GM19397 (cell line): ENCODE measurements at regions not wholly inside any gene's neighbourhood (a gene's known extent, or its start where the extent isn't known, plus 50 kb on each side); places are given as distances from the start of the nearest gene placed in this dataset.

Source experiments
- ATAC-seq: cut with Tn5 transposase; IDR thresholded peaks from one replicate; pipeline ENCODE4 v1.9.1; 2021; ENCODE audit warnings: mild to moderate bottlenecking, moderate library complexity; ENCODE audit not compliant: unreplicated experiment

DNA sequence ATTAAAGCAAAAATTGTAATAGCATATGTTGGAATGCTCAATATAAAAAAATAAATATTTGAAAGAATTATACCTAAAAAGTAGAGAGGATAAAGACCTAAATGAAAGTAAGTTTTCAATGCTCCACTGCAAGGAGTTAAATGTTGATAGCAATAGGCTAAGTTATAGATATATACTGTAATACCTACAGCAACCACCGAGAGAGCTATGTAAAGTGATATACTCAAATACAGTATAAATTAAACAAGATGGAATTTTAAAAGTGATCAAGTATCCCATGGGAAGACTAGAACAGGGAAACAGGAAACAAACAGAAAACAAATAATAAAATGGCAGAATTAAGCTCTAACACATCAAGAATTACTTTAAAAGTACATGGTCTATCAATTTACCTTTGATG, 73.9 kb downstream of the CASP3 start:
- ATAC-seq, result no peak

DNA sequence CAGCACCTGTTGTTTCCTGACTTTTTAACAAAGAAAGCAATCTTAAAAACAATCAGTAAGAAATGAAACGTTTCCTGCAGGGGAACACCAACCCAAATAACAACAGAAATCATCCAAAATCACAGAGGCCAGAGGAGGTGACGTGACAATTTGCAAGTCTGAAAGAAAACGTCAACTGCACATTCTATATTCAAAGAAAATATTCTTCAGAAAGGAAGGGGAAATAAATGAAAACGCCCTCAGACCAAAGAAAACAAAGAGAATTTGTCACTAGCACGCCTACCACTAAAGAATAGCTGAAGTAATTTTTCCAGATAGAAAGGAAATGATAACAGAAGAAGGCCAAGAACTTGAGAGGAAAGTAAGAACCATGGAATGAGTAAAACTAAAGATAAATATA, 74.4 kb downstream of the CASP3 start:
- ATAC-seq, result no peak

DNA sequence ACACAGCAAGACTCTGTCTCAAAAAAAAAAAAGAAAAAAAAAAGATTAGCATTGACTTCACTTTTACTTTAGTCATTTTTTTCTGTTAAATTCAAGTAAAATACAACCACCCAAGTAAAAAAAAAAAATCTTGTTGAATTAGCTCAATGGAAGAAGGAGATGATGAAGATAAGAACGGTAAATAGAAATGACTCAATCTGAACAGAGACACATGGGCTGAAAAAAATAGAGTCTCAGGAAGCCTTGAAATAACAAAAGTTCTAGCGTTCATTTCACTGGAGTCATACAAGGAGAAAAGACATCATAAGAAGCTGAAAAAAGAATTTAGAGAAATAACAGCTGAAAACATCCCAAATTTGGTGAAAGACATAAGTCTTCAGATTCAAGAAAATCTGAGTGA, 75.5 kb downstream of the CASP3 start:
- ATAC-seq, result no peak

DNA sequence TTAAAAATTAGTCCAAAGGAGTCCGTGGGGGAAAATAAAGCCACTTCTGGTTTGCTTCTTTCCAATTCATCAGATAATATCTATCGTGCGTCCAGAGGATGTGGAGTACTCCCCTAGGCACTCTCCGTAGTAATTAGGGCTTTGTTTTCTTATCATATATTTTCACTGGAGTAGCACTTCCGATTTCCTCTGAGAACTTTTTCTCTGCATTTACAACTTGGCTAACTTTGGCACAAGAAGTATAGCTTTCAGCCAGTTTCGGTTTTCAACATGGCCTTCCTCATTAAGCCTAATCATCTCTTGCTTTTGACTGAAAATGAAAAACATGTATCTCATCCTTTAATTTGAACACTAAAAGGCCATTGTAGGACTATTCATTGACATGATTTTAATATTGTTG, 80.5 kb downstream of the CASP3 start:
- ATAC-seq, result no peak

DNA sequence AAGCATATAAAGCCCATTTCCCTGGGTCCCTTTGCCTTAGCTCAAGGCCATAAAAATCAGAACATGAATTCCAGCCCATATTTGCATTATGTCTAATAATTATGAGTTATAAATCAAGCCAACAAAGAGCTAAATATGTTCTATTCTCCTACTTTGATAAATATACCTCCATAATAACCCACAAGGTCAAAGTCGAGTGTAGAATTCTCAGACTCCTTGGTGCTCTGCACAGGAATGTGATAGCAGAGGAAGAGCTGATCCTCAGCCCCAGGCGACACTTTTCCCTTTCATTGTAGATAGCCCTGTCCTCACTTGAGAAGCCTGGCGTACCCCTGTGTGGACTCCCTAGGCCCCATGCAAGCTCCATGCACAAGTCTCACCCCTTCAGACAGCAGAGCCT, 85.6 kb downstream of the CASP3 start:
- ATAC-seq, result no peak

DNA sequence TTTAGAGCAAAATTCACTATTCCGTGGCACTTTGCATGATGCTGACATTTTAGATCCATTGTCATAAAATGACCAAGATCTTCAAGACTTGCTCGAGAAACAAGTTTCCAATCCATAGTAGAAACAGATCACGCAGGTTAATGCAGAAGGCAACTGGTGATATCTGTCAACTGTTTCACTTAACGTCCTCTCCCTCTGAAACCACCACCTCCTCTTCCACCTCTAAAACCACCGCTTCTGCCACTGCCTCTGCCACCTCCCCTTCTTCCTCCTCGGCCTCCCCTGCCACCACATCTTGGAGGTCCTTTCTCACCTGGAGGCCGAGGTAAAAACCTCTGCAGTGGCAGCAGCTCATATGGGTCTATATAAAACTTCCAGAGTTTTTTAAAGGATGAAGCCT, 84.6 kb upstream of the IRF2 start:
- no peak for ATAC-seq

DNA sequence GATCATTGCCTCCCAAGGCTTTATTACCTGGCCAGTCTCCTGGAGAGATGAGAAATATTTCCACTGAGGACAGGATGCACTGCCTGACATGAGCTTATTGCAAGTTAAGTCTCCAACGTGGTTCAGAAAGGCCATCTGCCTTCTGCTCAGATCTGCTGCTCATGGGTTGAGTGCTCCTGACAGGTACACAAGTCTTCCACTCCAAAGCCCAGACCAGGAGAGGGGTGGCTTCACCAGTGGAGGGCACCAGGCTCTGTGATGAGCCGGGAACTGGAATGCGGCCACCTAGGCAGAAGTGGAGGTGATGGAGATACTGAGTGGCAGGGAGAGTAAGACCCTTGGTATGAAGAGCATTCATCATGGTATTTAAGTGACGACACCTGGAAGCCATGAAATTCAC, 79.5 kb upstream of the IRF2 start:
- ATAC-seq, result no peak

DNA sequence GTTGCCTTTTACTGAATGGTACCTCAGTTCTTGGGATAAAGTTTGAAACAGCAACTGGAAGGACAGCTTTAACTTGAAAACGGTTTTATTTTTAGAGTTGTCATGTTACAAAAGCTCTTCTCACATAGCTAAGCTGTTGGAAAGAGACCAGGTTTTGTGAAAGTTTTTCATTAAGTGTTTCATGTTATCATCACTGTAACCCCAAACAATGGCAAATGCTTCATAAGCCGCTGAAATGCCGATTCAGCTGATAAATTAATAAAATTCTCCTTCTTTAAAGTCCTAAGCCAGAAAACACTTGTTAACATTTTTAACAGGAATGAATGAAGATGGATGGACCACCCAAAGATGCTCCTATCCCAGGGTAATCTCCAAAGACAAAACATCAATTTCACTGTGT, 76.1 kb upstream of the IRF2 start:
- ATAC-seq, result no peak

DNA sequence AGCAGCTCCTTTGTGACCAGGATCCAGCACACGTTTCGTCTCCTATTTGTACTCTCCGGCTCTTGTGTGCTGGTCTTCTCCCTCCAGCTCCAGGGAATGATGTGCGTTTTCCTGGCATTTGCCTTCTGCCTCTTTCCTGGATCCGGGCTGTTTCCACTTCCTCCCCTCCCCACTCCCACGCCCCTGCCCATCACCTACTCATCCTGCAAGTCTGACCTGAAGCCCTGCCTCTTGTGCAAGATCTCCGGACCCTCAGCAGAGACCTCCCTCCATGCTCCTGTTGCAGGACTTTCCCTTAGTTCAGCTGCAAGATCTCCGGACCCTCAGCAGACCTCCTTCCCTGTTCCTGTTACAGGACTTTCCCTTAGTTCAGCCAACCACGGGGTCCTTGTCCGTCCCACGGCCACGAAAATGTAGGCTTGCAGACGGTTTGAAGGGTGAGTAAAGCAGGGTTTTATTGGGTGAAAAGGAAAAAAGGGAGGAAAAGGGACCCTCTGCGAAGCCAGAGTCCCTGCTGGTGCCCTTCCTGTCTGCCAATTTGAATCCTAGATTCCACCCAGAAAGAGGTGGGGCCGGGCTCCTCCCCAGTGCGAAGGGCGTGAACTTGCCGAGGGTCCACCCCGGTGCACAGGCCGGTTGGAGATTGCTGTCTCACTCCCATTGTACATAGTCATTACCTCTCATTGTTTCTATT, 74.4 kb upstream of the IRF2 start:
- no peak for ATAC-seq

DNA sequence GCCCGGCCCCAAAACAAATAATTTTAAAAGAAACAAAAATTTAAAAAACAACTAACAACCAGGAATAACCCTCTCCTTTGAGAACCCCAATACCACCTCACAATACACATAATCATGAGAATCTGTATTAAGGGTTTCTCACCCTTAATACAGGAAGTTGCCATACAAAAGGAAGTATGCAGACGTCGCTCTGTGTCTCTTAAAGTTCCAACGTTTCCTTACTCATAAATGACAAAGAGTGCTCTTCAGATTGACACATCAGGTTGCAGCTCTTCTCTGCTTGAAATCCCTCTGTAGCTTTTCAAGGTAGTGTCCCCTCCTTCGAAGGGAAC, 73.9 kb upstream of the IRF2 start:
- no peak for ATAC-seq

DNA sequence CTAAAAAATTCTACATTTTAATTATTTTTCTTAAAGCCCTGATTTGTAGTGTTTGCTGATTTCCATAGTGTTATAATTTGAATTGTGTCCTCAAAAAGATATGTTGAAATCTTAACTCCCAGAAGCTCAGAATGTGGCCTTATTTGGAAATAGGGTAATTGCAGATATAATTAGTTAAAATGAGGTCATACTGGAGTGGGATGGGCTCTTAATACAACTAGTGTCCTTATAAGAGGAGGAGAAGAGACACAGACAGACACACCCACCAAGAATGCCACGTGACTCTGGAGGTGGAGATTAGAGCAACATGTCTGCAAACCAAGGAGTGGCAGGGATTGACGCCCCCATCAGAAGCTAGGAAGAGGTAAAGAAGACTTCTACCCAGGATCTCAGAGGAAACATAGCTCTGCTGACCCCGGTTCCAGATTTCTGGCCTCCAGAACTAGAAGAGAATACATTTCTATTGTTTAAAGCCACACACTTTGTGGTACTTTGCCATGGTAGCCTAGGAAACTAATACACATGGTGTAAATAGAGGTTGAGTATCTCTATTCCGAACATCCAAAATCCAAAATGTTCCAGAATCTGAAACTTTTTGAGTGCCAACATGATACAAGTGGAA, 70.5 kb upstream of the IRF2 start:
- no peak for ATAC-seq

DNA sequence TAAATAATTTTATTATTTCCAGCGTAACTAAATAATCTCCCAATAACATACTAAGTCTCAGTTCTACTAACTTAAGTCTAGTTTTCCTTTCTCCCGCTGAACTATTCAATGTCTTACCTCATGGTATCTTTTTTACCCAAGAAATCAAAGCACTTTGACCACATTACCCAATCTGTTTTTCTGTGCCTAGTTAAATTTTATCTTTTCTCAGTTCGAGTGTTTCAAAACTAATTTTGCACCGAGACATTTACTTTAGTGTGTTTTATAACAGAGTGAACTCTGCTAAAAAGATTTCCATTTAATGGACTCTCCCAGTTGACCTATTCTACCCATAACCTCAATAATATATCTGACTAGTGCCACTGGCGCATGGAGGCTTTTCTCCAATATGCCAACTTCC, 67.6 kb upstream of the IRF2 start:
- ATAC-seq, result no peak

DNA sequence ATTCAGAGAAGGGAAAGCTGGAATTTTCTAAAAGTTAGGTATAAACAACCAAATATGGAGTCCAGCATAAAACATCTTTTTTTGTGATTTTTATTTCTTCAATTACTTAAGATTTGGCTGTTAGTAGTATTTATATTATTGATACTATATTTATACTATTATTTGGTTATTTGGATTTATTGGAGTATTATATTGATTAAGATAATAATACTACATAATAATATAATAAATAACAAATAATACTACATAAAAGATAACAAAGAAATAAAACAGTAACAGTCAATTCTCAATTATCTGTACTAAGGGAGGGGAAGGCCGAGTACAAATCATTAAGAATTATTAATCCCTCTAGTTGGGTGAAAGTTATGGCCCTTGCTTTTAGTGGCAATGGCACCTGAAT, 66.0 kb upstream of the IRF2 start:
- no peak for ATAC-seq

DNA sequence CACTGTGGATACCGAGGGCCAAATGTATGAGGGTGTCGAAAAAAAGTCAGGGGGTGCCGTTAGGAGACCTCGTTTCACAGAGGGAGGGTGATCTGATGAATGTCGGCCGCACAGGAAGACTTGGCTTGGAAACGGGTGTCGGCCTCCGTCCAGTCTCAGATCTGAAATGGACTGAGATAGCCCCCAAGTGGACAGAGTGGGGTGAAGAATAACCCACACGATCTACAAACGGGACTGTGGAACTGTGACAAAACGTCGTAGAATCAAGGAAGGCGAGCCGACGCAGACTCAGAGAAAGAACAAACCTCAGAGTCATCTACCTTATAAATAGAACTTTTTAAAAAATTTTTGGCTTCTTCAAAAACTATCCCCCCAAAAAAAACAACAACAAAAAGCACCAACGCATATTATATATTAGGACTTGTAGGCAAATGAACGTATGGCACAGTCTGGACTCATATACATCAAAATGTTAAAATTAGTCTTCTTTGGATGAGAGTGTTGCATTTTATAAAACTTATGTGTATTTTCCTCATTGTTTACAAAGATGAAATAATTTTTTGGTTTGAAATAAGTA, 63.8 kb upstream of the IRF2 start:
- ATAC-seq, result peak; percentile 51

DNA sequence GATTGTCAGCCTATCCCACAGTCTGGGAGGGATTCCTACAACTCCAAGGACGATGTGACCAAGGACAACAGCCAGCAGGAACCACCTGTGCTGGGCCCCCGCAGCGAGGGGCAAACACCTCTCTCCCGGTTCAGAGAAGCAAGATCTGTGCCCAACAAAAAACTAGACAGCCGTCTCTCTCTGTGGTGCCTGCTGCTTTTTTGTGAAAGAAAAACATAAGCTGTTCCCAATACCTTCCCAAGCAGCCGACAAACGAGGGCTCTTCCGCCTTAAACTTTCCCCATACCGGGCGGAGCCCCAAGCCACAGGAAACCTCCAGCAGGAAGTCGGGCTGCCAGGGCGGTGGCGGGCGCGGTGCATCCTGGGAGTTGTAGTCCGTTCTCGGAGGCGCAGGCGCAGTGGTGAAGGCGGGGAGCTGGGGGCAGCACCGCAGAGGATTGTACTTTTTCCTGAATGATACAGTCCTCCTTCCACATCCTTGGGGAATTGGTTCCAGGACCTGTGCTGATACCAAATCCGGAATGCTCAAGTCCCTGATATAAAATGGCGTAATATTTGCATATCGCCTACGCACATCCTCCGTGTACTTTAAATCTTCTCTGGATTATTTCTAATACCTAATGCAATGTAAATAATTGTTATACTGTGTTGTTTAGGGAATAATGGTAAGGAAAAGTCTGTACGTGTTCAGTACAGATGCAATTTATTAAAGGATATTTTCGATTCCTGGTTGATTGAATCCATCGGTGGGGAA, 63.1 kb upstream of the IRF2 start:
- peak; percentile 71 for ATAC-seq

DNA sequence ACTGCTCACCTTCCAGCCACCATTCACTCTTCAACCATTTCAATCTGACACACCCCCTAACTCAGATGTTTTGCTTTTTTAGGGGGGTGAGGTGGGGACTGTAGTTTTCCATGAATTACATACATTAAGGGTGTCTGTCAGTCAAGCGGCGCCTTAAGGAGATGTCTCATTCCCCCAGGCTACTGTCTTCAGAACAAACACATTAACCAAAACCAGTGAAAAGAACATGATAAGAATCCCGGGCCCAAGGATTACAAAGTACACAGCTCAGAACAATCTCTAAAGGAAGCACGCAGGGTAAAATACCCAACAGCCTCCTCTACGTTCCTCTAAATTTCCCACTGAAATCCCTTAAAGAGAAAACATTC, 62.5 kb upstream of the IRF2 start:
- ATAC-seq, result peak; percentile 0

DNA sequence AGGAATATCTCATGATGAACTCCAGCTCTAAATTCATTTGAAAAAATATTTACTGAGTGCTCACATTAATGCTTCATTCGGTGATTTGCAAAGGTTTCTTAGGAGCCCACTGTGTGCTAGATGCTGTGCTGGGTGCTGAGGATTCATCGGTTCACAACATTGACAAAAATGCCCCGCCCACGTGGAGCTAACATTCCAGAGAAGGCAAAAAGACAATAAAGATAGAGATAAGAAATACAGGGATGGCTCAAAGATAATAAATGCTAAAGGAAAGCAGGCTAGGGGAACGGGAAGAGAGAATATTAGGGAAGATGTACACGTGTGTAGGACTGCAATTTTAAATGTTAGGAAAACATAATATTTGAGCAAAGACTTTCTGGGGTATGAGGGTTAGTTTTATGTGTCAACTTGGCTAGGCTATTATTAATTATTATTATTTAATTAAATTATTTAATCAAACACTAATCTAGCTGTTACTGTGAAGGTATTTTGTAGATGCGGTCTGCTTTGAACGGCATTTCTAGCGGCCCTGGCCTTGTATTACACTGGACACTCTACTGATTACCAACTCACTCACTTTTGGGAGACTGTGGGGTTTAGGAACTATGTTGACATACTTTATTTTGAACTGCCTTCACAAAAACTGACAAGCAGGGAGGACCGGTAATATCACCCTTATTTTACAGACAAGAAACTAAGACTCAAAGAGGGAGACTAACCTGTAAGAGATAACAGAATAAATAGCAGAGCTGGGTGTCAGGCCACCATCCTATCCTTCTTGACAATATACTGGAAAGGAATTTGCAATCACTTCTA, 61.9 kb upstream of the IRF2 start:
- ATAC-seq, result no peak

DNA sequence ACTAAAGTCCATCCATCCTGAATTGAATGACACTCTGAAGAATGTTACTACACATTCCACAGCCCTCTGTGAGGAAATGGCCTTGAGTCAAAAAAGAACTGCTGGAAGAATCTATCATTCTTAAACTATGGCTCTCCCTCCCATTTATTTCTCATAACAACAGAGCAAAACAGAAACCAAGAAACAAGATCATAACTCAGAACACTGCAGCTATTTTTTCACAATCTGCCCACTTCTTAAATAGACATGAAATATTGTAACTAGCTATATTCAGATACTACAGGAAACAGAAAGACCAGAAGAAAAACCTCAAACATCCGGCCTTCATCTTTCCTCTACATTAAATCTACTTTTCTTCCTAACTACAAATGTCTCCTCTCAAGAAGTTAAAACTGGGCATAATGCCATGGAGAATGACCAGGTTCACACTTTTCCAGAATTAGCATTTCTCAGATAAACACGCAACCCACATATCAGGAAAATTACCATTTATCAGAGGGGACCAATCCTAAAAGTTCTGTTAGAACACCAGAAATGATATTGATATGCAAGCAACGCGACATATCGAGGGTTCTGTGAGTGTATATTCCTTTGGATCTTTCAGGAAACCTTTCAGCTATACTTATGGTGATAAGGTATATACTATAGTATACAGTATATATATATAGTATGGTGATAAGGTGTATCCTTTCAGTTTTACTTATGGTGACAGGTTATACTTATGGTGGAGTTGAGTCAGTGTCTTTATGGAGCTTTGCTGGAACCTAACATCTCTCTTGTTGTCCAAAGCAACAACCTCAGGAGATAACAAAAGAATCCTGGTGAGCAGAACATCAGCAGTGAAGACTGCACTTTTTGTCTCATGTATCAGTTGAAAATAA, 60.4 kb upstream of the IRF2 start:
- ATAC-seq, result no peak

DNA sequence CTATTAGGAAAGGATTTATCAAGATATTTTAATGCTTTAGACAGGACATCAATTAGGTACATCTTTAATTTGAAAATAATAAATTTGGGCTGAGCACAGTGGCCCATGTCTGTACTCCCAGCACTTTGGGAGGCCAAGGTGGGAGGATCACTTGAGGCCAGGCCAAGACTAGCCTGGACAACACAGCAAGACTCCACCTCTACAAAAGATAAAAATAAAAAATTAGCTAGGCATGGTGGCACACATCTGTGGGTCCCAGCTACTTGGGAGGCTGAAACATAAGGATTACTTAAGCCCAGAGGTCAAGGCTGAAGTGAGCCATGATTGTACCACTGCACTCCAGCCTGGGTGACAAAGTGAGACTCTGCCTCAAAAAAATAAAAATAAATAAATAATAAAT, 59.6 kb upstream of the IRF2 start:
- ATAC-seq, result no peak

DNA sequence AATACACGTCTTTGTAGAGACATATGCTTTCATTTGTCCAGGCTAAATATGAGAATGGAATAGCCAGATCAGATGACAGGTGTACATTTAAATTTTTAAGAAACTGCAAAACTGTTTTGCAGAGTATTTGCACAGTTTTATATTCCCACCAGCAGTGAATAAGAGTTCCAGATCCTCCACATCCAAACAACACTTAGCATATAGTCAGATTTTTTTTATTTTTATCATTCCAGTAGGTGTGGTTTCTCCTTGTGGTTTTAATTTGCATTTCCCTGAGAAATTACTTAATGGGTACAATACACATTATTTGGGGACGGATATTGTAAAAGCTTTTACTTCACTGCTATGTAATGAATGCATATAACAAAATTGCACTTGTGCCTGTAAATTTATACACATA, 56.7 kb upstream of the IRF2 start:
- no peak for ATAC-seq
